ENCODE measurements at regions not wholly inside any gene's neighbourhood (a gene's known extent, or its start where the extent isn't known, plus 50 kb on each side); places are given as distances from the start of the nearest gene placed in this dataset.
"Not testable (repeated sequence)": the region's sequence is repeated elsewhere in the genome, so short reads cannot be mapped to it uniquely, and the experiment has no call there.

- Histone ChIP-seq H3K9me2 (ENCODE audit: insufficient read depth) (no peaks in the 10 kb centered on the region), H3F3A (ENCODE audit: insufficient read depth, low read depth) (no peaks in the 10 kb centered on the region), H3K36me3 (ENCODE audit: low read depth) (no peaks in the 10 kb centered on the region), H3K79me2 (ENCODE audit: low read depth) (no peaks in the 10 kb centered on the region), H4K20me1 (ENCODE audit: insufficient read depth) (no peaks in the 10 kb centered on the region), H2AFZ (no peak overlapping the region), H3K4me2 (no peak overlapping the region), H3K27ac (no peak overlapping the region), H3K4me1 (replicated peaks; ENCODE audit: insufficient read depth) (no peaks in the 10 kb centered on the region), H3K27me3 (ENCODE audit: insufficient read depth, low read depth) (no peaks in the 10 kb centered on the region), H3K9me3 (ENCODE audit: insufficient read depth, low read depth) (no peaks in the 10 kb centered on the region; the same call in 1 of the 2 replicates), H3K4me3 (no peak overlapping the region)
- intact Hi-C loops (cut with micrococcal nuclease; ENCODE audit: unreplicated experiment), result no loop called here
- BruUV-seq (replicated peaks), result no TSS peak
- TF ChIP-seq CTCF (conservative IDR thresholded peaks at IDR 0.05) (no peak), EZH2 (IDR thresholded peaks at IDR 0.05; ENCODE audit: low read depth) (no peak)
- CTCF ChIA-PET, result no interaction called here
- no peak for DNase-seq
- POLR2A ChIA-PET (ENCODE audit: unreplicated experiment), result interaction anchor here (0.6 kb wide), 1 partner anchor 1532 kb away, joined by 9 read pairs; no protein-coding TSS in a partner anchor
These were observed 92.5 kb upstream of the HMGA2 start for GRCh38 chr12:65731771-65732170.

- BruUV-seq (replicated peaks); intact Hi-C loops (cut with micrococcal nuclease; ENCODE audit: unreplicated experiment); DNase-seq; H2AFZ ChIP-seq; H3K27me3 ChIP-seq (ENCODE audit: insufficient read depth, low read depth); H3K4me1 ChIP-seq (replicated peaks; ENCODE audit: insufficient read depth); H3K4me2 ChIP-seq; H3K9me2 ChIP-seq (ENCODE audit: insufficient read depth); H3K4me3 ChIP-seq; H4K20me1 ChIP-seq (ENCODE audit: insufficient read depth); POLR2A ChIA-PET (ENCODE audit: unreplicated experiment); H3K36me3 ChIP-seq (ENCODE audit: low read depth); H3F3A ChIP-seq (ENCODE audit: insufficient read depth, low read depth); H3K9me3 ChIP-seq (ENCODE audit: insufficient read depth, low read depth); H3K79me2 ChIP-seq (ENCODE audit: low read depth); H3K27ac ChIP-seq: not testable (repeated sequence)
- CTCF ChIA-PET, result interaction anchor here (0.6 kb wide), 1 partner anchor 327 kb away, joined by 4 read pairs; no protein-coding TSS in a partner anchor
These were observed 90.6 kb upstream of the HMGA2 start for GRCh38 chr12:65733643-65734042.

GRCh38 chr12:65734226-65734625, 90.1 kb upstream of the HMGA2 start:
- intact Hi-C loops (cut with micrococcal nuclease; ENCODE audit: unreplicated experiment), result no loop called here
- POLR2A ChIA-PET (ENCODE audit: unreplicated experiment), result no interaction called here

More at GRCh38 chr12:65734226-65734625, 90.1 kb upstream of the HMGA2 start:
- Histone ChIP-seq H3K4me1 (replicated peaks; ENCODE audit: insufficient read depth) (no peaks in the 10 kb centered on the region), H4K20me1 (ENCODE audit: insufficient read depth) (no peaks in the 10 kb centered on the region), H3K27ac (no peak overlapping the region), H3K79me2 (ENCODE audit: low read depth) (no peaks in the 10 kb centered on the region), H3K36me3 (ENCODE audit: low read depth) (no peaks in the 10 kb centered on the region), H2AFZ (no peak overlapping the region), H3F3A (ENCODE audit: insufficient read depth, low read depth) (no peaks in the 10 kb centered on the region), H3K4me3 (no peak overlapping the region), H3K9me3 (ENCODE audit: insufficient read depth, low read depth) (no peaks in the 10 kb centered on the region; the same call in 1 of the 2 replicates), H3K9me2 (ENCODE audit: insufficient read depth) (no peaks in the 10 kb centered on the region), H3K27me3 (ENCODE audit: insufficient read depth, low read depth) (no peaks in the 10 kb centered on the region), H3K4me2 (no peak overlapping the region)
- DNase-seq, result no peak
- no TSS peak for BruUV-seq (replicated peaks)
- CTCF ChIA-PET, result interaction anchor here (0.6 kb wide), 1 partner anchor 278 kb away, joined by 3 read pairs; no protein-coding TSS in a partner anchor
- TF ChIP-seq EZH2 (IDR thresholded peaks at IDR 0.05; ENCODE audit: low read depth) (no peak), CTCF (conservative IDR thresholded peaks at IDR 0.05) (no peak)

Measured in PC-9 (cell line).